NCI-H1930 (cell line): ENCODE measurements at regions not wholly inside any gene's neighbourhood (a gene's known extent, or its start where the extent isn't known, plus 50 kb on each side); places are given as distances from the start of the nearest gene placed in this dataset.

Experiments
- DNase-seq, 2 experiments: peaks; one replicate each; lab custom pipeline; 2025; lab: John Stamatoyannopoulos, UW

DNA sequence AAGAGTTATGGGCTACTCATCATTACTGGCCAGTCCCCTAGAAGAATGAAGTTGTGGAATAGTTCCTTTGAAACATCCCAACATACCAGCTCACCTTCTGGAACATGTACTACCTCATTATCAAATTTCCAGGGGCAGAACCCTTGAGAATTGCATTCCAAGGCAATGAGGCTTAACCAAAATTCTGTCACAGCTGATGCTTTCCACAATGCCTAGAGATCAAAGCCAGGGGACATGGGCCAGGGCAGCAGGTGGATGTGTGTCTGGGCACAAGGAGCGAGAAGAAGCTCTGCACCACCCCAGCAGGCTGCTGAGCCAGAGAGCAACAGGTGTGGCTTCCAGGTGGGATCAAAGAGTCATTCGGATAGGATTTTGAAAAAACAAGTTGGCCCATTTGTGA lies 362.1 kb downstream of the EFNB2 start:
- no peak for DNase-seq

DNA sequence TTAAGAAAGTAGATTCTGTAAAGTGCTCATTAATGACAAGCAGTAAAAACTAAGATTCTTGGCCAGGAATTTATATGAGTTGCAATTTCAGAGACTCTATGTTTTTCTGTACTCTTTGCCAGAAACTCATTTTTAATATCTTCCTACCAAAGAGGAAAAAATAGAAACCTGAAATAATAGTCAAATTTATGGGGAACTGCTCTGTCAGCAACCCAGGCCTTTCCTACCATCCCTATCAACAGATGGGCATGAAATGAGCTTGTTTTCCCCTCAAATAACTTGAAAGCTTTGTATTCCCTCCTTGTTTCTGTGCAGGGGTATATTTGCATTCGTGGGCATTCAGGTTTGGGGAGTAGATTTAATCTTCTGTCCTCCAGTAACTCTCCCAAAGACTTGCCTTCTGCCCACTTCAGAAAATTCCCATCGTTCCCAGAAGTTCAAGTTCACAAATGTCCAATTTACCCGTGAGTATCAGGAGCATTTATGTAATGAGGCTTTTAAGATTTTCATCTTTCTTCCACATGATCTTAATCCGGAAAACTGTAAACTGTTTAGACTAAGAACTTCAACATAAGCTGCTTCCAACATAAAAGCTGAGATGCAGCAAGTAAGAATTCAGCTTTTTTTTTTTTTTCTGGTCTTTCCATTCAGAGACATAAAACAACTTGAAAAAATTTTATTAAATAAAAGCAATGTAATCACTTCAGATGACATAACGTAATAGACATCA lies 363.1 kb downstream of the EFNB2 start:
- no peak for DNase-seq

DNA sequence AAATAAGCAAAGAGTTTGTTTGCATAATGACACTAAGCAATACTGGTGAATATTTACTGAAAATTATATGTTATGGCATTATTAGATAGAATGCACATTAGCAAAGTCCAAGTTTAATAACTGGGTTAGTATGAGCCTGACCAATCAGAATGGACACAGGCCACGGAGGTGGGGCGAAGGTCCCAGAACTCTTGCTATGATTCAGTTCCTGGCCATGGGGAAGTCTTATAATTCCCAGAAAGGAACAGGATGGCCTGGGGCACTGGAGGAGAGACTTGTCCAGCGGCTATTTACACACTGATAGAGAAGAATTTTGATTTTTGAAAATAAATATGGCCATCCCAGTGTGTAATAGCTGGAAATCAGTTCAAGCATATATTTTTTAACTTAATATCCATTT lies 372.0 kb downstream of the EFNB2 start:
- no peak for DNase-seq

DNA sequence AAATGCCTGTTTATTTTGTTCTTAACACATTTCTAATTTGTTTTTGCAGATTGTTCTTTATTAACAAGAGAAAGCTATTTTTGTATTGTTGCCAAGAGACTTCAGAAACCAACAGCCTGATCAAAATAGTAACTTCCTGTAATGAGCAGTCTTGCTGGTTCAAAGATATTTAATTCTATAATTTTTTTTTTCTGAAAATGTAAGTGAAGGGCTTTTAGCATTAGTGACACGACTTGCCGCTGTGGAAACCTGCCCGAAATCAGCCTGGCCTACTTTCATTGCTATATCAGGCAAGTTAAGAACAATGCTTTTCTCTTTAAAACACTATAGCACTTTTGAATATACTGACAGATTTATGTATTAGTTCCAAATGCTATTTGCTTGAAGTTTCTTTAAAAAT lies 374.3 kb downstream of the EFNB2 start:
- DNase-seq, result no peak

DNA sequence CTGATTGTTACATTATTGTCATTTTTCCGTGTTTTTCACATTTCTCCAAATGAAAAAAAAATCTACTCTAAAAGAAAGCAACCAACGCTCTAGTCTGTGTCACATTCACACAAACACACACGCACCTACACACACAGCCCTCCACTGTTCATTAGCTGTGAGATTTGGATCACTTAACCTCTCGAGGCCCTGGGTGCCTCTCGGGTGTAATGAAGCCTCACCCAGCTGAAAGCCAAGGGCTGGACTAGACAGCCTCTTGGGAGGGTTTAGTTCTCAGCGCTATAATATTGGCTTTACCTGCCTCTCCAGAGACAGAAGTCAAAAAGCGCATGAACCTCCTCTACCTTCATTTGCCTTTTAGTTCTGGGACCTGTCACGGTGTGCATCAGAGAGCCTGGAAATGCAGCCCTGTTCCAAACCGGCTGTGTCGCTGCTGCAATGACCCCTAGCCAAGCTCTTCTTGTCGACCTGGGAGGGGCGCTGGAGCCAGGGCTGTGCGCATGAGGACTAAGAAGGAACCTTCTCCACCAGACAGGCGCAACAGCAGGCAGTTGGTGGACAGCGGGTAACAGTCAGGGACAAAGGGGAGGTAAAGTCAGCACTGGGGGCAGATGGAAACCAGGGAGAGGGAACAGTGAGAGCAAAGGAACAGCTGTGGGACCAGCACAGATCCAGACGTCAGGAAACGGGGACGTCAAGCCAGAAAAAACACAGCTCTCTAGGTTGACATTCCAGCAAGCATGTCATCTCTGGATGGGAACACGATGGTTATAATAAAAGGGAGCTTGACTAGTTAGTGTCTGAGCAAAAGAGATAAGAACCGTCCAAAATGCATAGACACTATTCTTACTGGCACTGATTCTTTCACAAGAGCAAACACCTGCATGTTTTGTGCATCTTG lies 375.9 kb downstream of the EFNB2 start:
- DNase-seq, result no peak

DNA sequence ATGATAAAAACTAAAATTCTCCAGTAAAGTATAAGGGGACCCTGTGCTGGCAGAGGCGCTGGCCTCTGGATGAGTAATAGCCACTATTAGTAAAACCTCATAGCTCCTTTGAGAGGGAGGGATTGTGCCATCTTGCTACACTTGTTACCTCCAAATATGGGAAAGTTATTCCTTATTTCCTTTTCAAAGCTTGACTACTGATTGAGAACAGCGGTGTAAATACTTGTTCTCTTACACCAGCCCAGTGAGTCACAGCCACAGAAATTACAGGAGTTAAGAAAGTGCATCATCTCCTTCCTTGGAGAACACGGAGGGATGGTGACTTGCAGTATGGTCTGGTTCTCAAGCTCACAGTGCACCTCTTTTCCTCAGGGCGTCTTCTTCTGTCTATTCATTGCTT lies 379.0 kb downstream of the EFNB2 start:
- DNase-seq, result no peak

DNA sequence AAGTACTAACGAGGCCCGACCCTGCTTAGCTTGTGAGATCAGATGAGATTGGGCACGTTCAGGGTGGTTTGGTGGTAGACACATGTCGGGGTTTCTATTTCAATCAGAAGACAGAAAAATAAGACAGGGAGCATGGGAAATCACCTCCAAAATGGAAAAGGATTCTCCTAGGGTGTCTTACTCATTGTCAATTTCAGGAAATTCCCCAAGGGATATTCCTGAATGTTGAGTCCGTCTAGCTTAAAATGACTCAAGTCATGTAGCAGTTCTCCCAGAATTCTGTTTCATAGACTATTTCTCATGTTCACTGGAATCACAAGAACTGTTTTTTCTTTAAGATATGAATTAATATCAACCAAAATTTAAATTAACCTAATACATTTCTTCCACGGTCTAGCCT lies 380.1 kb downstream of the EFNB2 start:
- no peak for DNase-seq

DNA sequence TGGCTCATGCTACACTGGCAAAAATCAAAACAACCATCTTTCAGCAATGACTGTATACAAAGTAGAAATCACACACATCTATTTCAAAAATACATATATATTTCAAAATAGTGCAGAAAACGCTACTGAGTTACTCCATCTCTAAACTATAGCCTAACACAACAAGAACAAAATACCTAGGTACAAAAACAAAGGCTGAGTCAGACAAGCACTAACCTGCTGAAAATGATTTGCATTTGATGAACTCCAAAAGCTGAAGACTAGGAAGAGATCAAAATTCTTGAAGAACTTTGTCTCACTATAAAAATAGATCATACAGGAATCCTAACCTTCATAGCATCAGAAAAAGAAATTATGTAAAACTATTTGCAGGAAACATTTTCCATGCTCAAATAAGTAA lies 381.6 kb downstream of the EFNB2 start:
- DNase-seq, result no peak

DNA sequence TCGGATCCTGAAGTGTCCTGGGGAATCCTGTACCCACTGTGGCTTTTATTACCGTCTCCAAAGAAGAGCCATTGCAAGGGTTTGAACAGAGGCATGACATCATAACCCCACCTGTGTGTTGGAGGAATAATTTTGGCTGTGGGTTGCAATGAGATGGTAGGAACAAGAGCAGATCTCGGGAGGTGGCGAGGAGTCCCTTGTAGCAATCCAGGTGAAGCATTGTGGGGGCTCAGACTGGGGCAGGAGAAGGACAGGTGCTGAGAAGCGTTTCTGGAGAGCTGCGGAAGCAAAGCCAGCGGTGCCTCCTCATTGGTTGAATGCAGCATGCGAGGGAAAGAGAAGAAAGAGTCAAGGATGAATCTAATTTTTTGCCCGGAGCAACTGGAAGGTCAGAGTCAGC lies 382.4 kb downstream of the EFNB2 start:
- DNase-seq, result no peak

DNA sequence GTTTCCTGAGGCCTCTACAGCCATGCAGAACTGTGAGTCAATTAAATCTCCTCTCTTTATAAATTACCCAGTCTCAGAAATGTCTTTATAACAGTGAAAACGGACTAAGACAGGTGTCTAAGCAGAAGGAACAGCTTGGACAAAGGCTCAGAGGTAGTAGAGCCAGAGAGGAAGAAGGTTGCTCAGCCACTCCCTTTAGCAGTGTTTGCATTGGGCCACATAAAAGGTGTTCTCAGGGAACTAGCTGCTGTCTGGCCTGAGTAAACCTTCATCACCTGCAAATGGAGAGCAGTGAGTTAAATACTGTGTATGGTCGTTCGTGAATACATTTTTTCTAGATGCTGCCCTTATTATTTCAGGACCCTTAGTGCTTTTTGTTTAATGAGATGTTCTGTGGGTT lies 383.4 kb downstream of the EFNB2 start:
- DNase-seq, result no peak

DNA sequence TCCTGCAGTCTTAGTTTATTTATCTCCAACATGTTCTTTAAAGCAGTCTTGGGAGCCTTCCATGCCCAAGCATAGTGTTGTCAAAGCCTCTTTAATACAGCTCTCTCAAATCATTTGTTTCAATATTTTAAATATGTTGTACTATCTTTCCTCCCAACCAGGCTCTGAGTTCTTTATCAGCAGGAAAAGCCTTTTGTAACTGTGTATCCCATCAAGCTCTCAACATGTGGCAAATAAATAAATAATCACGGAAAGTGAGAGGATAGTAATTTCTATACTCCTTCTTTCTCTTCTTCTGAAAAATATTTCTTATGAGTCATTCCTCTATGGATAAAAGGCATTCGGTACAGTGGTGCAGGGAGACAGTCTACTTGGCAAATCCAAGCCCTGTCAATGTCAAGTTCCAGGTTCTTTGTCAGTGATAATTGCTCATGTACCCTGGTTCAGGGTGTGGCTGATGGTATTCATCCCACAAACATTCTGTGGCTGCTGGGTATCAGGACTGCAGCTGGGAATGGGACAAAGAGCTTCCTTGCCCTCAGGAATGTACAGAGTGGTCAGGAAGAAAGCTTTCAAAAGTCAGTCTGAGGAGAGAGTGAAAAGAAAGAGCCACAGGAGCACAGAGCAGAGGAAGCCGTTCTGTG lies 384.3 kb downstream of the EFNB2 start:
- DNase-seq, result no peak

DNA sequence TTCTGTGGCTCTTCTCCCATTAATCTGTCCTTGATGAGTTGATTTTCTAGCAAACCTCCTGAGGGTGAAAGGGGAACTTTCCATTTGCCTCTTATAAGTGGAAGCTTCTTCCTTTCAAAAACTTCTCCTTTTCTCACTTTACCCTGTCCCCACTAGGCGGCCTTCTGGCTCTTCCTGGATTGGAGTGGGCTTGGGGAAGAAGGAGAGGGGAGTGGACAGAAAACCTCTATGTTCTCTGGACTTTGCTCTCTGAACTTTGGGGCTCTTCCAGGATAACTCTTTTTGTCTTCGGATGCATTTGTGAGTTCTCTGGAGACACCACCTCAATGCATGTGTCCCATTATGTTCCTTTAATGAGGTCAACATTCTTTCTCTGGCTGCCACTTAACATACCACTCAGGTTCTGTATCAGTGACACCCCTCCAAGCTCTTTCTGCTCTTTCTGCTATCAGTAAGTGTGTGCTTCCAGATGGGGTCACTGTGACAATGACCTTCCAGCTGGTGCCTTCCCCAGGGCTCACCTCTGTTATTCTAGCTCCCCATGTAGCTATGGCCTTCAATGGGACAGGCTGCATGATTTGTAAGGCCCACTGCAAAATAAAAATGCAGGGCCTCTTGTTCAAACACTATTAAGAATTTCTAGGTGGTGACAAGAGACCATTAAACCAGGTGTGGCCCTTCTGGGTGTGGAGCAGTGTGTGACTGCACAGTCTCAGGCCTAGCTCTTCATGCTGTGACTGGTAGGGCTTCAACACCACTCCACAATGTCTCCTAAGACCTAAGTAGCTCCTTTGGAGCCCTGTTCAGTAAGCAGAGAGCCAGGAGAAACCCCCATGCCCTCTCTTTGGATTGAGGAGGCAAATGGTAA lies 389.2 kb downstream of the EFNB2 start:
- DNase-seq, result no peak

DNA sequence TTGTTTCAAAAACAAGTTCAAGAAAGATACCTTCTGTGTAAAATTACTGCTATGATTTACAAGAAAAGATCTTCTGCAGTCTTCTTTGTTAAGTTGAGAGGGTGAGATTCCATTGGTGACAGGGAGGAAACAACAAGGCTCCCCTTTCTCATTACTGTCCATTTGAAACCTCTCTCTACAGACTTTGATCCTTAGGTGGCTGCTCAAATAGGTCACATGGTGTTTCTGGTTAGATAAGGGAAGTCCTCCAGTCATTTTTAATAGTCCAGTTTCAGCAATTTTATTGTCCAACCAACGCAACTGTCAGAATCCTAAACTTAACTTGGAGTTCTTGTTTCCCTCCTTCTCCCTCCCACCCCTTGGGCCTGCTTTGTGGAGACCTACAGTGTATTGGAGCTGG lies 390.4 kb downstream of the EFNB2 start:
- DNase-seq, result no peak

DNA sequence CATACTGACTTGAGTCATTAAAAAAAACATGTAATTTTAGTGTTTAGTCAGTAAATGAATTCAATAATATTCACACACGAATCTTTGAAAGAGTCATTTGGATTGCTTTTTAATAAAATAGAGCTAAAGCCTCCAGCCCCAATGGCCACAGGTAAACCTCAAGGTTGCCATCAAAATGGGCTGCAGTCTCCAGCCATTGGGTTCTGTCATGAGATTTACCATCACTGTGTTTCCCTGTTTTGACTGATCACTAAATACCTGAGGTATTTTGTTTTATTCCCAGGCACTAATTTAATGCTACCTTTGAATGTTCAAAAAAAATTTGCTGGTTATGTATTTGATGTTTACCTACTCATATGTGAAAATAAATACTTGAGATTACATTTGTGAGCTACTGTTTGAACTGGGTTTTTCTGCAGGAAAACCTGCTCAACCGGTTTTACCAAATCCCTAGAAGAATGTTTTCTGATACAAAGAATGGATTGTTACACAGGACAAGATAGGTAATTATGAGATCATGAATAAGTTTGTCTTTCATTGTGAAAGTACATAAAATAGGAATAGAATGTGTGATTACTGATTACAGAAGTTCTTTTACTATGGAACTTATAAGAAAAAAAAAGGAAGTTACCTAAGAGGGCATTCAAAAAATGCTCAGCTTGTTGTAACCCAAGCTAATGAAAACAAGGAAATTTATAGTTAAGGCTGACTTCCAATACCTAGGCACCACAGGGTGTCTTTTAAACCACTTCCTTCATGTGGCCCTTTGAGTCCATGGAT lies 391.3 kb downstream of the EFNB2 start:
- no peak for DNase-seq

DNA sequence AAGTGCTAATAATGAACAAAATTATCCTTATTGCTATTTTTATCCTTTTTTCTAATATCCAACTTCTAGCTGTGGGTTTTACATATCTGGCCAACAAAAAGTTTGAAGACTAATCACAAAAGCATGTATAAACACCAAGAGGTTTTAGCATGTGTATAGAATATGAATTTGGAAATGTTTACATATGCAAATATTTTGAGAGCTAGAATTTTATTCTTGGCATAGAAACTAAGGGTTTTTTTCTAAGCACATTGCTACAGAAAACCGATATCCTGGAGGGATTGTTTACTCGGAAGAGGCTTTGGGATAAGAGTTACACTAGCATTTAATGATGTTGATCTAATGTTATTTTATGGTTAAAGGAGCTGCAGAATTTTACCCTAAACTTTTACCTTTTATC lies 392.1 kb downstream of the EFNB2 start:
- DNase-seq, result no peak

DNA sequence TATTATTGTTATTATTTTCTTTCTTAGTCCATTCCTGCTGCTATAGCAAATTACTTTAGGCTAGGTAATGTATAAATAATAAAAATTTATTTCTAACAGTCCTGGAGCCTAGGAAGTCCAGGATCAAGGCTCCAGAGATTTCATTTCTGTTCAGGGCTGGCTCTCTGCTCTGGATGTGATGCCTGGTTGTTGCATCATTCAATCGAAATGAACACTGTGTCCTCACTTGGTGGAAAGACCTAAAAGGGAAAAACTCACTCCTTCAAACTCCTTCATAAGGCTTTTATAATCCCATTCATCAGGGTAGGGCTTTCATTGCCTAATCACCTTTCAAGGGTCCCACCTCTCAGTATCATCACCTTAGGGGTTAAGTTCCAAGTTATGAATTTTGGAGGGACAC lies 395.0 kb downstream of the EFNB2 start:
- no peak for DNase-seq

DNA sequence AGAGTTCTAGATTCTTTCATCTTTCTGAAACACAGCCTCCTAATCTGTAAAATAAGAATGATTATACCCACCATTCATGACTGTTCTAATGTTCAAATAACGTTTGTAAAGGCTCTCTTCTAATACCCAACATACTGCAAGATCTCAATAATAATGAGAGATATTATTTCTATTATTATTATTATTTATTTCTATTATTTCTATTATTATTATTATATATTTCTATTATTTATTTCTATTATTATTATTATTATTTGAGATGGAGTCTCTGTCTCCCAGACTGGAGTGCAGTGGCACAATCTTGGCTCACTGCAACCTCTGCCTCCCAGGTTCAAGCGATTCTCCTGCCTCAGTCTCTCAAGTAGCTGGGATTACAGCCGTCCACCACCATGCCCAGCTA lies 395.5 kb downstream of the EFNB2 start:
- DNase-seq, result no peak

DNA sequence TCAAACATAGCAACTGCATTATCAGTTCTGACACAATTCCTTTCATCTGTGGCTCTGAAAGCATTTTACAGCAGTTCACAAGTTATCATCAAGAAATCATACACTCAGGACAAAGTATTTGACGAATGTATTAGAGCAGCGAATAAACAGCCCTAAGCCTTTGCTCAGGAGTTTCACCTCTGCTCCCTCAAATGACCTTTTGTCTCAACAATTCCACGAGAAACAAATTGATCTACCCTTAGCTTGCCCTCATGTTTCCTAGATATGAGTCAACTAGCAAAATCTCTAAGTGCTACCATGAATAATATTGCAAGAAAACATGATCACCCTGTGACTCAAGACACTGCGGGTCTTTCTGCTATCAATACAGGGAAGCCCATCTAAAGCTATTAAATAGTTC lies 396.1 kb downstream of the EFNB2 start:
- DNase-seq, result no peak

DNA sequence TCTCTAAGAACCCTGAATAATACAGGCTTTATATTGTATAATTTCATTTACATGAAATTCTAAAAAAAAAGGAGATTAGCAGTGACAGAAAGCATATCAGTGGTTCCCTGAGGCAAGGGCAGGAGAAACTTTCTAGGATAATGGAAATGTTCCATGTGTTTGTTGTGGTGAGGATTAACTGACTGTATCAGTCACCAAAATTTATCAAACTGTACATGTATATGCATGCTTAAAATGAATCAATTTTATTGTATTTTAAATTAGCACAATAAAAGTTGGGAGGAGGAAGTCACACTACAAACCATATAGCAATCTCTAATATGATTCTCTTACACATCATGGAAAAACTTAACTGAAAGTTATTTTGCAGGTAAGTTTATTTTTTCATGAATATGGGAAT lies 396.8 kb downstream of the EFNB2 start:
- no peak for DNase-seq

DNA sequence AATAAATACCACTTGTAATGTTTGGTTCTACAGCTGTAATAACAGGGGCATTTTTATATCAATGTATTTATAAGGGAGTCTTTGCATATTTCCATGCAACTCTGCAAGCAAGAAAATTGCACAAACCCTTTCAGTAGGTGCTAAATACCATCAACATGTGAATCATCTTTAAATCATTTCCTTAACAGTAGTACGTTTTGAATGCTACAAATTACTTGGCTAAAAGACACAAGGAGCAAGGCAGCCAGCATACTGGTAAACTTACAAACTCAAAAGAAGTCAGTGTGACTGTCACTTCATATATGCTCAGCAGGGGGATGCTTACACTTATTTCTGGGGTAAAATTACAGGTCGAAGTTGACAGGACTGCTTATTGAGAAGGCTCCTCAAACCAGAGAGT lies 402.4 kb downstream of the EFNB2 start:
- DNase-seq, result no peak

DNA sequence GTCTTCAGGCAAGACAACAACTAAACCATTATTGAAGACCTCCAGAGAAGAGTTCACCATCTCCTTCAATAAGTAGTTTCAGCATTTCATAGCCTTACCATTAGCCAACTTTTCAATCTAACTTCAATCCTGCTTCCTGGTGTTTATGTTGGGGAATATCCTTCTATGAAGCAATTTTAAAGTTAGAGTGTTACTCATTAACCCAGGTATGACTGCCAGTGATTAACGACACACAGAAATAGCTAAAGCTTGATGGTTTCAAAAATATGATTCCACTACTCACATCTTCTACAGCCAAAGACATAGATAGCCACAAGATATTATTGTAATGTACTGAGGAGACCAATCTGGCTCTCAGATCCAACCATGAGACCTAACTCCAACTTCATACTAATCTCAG lies 403.2 kb downstream of the EFNB2 start:
- no peak for DNase-seq
